Transverse colon (tissue), 4 donors: ENCODE measurements at regions not wholly inside any gene's neighbourhood (a gene's known extent, or its start where the extent isn't known, plus 50 kb on each side); places are given as distances from the start of the nearest gene placed in this dataset.

Experiments used
- CTCF ChIP-seq, 5 experiments: fragments of 200-600 bp in 3 of 5; fragments of 450-650 bp in 2 of 5; sonication (generic) in 3 of 5; IDR thresholded peaks; 1 replicate in 2 of 5; 2 replicates in 3 of 5; pipeline ENCODE4 v1.5.1; 2016 to 2017; ENCODE audit warnings: antibody characterized with exemption in 5 of 5, inconsistent platforms in 3 of 5, mild to moderate bottlenecking in 2 of 5, moderate library complexity in 1 of 5
- EP300 ChIP-seq: sonication (generic); formaldehyde crosslinking; IDR thresholded peaks from one replicate; pipeline ENCODE4 v1.6.1; 2017; ENCODE audit warnings: antibody characterized with exemption, low read depth
- POLR2A ChIP-seq: fragments of 450-650 bp; IDR thresholded peaks from one replicate; pipeline ENCODE4 v1.6.1; 2016; ENCODE audit warnings: antibody characterized with exemption, mild to moderate bottlenecking, moderate library complexity
- POLR2AphosphoS5 ChIP-seq, 3 donors: sonication (generic); formaldehyde crosslinking; IDR thresholded peaks; one replicate each; pipeline ENCODE4 v1.6.1; 2016; ENCODE audit warnings: antibody characterized with exemption in 3 of 3

- TF ChIP-seq CTCF (IDR thresholded peaks at IDR 0.05) (no peak), POLR2A (no peak), POLR2AphosphoS5 (IDR thresholded peaks at IDR 0.05) (no peak), EP300 (no peak)
Measured at GRCh38 chr21:22544747-22545146, 1546.5 kb downstream of the NCAM2 start.
